GM23338 (cell line): ENCODE measurements at regions not wholly inside any gene's neighbourhood (a gene's known extent, or its start where the extent isn't known, plus 50 kb on each side); places are given as distances from the start of the nearest gene placed in this dataset.

Experiments used
- ATAC-seq: fragments of 200-7000 bp; cut with Tn5 transposase; 3 replicates; pipeline ENCODE4 v1.9.1; 2020
- DNase-seq: peaks from one replicate; pipeline ENCODE4 v3.0.0-alpha.2; 2015; ENCODE audit warnings: low spot score
- H2AFZ ChIP-seq: fragments of 200-600 bp; sonication (generic); 2 replicates; pipeline ENCODE4 v1.8.0; 2016; ENCODE audit warnings: antibody characterized with exemption, mild to moderate bottlenecking, moderate library complexity
- H3F3A ChIP-seq: fragments of 200-600 bp; sonication (generic); replicated peaks from 2 replicates; pipeline ENCODE4 v1.8.0; 2017; ENCODE audit warnings: antibody characterized with exemption, mixed run types, low read depth
- H3K27ac ChIP-seq: fragments of 200-600 bp; sonication (generic); 2 replicates; pipeline ENCODE4 v1.6.1; 2016; ENCODE audit warnings: low read depth
- H3K27me3 ChIP-seq: fragments of 200-600 bp; sonication (generic); 2 replicates; pipeline ENCODE4 v1.8.0; 2016; ENCODE audit warnings: mild to moderate bottlenecking, mixed run types, moderate library complexity; ENCODE audit not compliant: insufficient read depth
- H3K36me3 ChIP-seq: fragments of 200-600 bp; sonication (generic); 2 replicates; pipeline ENCODE4 v1.8.0; 2016; ENCODE audit warnings: mild to moderate bottlenecking; ENCODE audit not compliant: insufficient read depth
- H3K4me1 ChIP-seq: fragments of 200-600 bp; sonication (generic); 2 replicates; pipeline ENCODE4 v1.8.0; 2016; ENCODE audit warnings: mild to moderate bottlenecking, moderate library complexity; ENCODE audit not compliant: insufficient read depth
- H3K4me2 ChIP-seq: fragments of 200-600 bp; sonication (generic); 2 replicates; pipeline ENCODE4 v1.7.1; 2017; ENCODE audit warnings: mixed run types
- H3K4me3 ChIP-seq: fragments of 200-600 bp; sonication (generic); 2 replicates; pipeline ENCODE4 v1.6.1; 2016; ENCODE audit warnings: mixed run types
- H3K79me2 ChIP-seq: fragments of 200-600 bp; sonication (generic); replicated peaks from 2 replicates; pipeline ENCODE4 v1.8.0; 2017; ENCODE audit warnings: mild to moderate bottlenecking; ENCODE audit not compliant: insufficient read depth
- H3K9me2 ChIP-seq: fragments of 200-600 bp; sonication (generic); 2 replicates; pipeline ENCODE4 v1.8.0; 2017; ENCODE audit not compliant: insufficient read depth
- H4K20me1 ChIP-seq: fragments of 200-600 bp; sonication (generic); replicated peaks from 2 replicates; pipeline ENCODE4 v1.8.0; 2017; ENCODE audit warnings: mild to moderate bottlenecking; ENCODE audit not compliant: insufficient read depth
- H3K27ac Mint-ChIP-seq: 2 replicates; pipeline ENCODE4 v1.8.0; 2020; ENCODE audit warnings: inconsistent platforms, mild to moderate bottlenecking, moderate library complexity, mixed read lengths
- H3K27me3 Mint-ChIP-seq: 3 replicates; pipeline ENCODE4 v1.8.0; 2022; ENCODE audit warnings: low read depth, mild to moderate bottlenecking, moderate library complexity, mixed read lengths, inconsistent platforms; ENCODE audit not compliant: insufficient read depth, poor library complexity
- H3K36me3 Mint-ChIP-seq: 3 replicates; pipeline ENCODE4 v1.8.0; 2021; ENCODE audit warnings: low read depth, mild to moderate bottlenecking, inconsistent platforms, moderate library complexity, mixed read lengths
- H3K4me1 Mint-ChIP-seq: 3 replicates; pipeline ENCODE4 v1.8.0; 2020; ENCODE audit warnings: mild to moderate bottlenecking, inconsistent platforms, mixed read lengths
- H3K4me3 Mint-ChIP-seq: 3 replicates; pipeline ENCODE4 v1.8.0; 2021; ENCODE audit warnings: moderate library complexity, mild to moderate bottlenecking, inconsistent platforms, mixed read lengths
- H3K9me3 Mint-ChIP-seq: 3 replicates; pipeline ENCODE4 v1.8.0; 2020; ENCODE audit warnings: moderate library complexity, mild to moderate bottlenecking, inconsistent platforms, mixed read lengths
- CREB1 ChIP-seq: fragments of 250-450 bp; sonication (Bioruptor Pico); IDR thresholded peaks from 2 replicates; pipeline ENCODE4 v1.5.0; 2020; ENCODE audit warnings: low read depth, mild to moderate bottlenecking, moderate library complexity
- CTCF ChIP-seq, 2 experiments: fragments of 200-600 bp in 1 of 2; sonication (generic) in 1 of 2; conservative IDR thresholded peaks; 2 replicates each; pipeline versions ENCODE4 v1.5.1 to v1.6.1; 2016 to 2017; ENCODE audit warnings: antibody characterized with exemption in 2 of 2, low read depth in 2 of 2, mild to moderate bottlenecking in 2 of 2, moderate library complexity in 1 of 2
- ETS1 ChIP-seq: IDR thresholded peaks from 2 replicates; pipeline ENCODE4 v1.6.1; 2016; ENCODE audit warnings: antibody characterized with exemption
- EZH2 ChIP-seq: fragments of 200-600 bp; sonication (generic); IDR thresholded peaks from one replicate; pipeline ENCODE4 v1.8.0; 2017; ENCODE audit warnings: antibody characterized with exemption, mild to moderate bottlenecking, low read depth; ENCODE audit not compliant: unreplicated experiment
- EZH2phosphoT487 ChIP-seq: fragments of 200-600 bp; sonication (generic); IDR thresholded peaks from one replicate; pipeline ENCODE4 v1.8.1; 2018; ENCODE audit warnings: antibody characterized with exemption; ENCODE audit not compliant: unreplicated experiment
- JUNB ChIP-seq: IDR thresholded peaks from one replicate; pipeline ENCODE4 v1.6.1; 2016; ENCODE audit warnings: antibody characterized with exemption; ENCODE audit not compliant: unreplicated experiment
- NANOG ChIP-seq: IDR thresholded peaks from 2 replicates; pipeline ENCODE4 v1.6.1; 2016; ENCODE audit warnings: antibody characterized with exemption, borderline replicate concordance
- POLR2AphosphoS5 ChIP-seq: IDR thresholded peaks from 2 replicates; pipeline ENCODE4 v1.6.1; 2016; ENCODE audit warnings: antibody characterized with exemption, low read depth
- REST ChIP-seq: IDR thresholded peaks from one replicate; pipeline ENCODE4 v1.6.1; 2018; ENCODE audit warnings: antibody characterized with exemption; ENCODE audit not compliant: unreplicated experiment
- STAT1 ChIP-seq: IDR thresholded peaks from one replicate; pipeline ENCODE4 v1.6.1; 2016; ENCODE audit warnings: antibody characterized with exemption; ENCODE audit not compliant: unreplicated experiment
- ZNF114 ChIP-seq: fragments of 250-450 bp; sonication (Bioruptor Pico); IDR thresholded peaks from 2 replicates; pipeline ENCODE4 v1.5.0; 2020; ENCODE audit warnings: mild to moderate bottlenecking, moderate library complexity
- ZNF331 ChIP-seq: fragments of 250-450 bp; sonication (Bioruptor Pico); IDR thresholded peaks from 2 replicates; pipeline ENCODE4 v1.5.0; 2020; ENCODE audit warnings: low read depth, mild to moderate bottlenecking, moderate library complexity
- ZNF462 ChIP-seq: fragments of 250-450 bp; sonication (Bioruptor Pico); IDR thresholded peaks from 2 replicates; pipeline ENCODE4 v1.5.0; 2020; ENCODE audit warnings: mild to moderate bottlenecking, moderate library complexity

GRCh38 chrX:46072372-46072771 is 472.8 kb downstream of the ZNF674 start:
- Histone ChIP-seq H3K27ac (no peak overlapping the region), H3K36me3 (no peaks in the 10 kb centered on the region), H4K20me1 (no peaks in the 10 kb centered on the region), H3K27me3 (no peaks in the 10 kb centered on the region), H3K4me3 (no peak overlapping the region), H2AFZ (no peak overlapping the region), H3K9me2 (no peaks in the 10 kb centered on the region), H3F3A (no peaks in the 10 kb centered on the region), H3K79me2 (no peaks in the 10 kb centered on the region), H3K4me2 (no peak overlapping the region), H3K4me1 (no peaks in the 10 kb centered on the region)
- Mint-ChIP-seq H3K4me1 (no peaks in the 10 kb centered on the region), H3K27ac (no peak overlapping the region), H3K36me3 (no peaks in the 10 kb centered on the region), H3K9me3 (peaks cover 3% of the 10 kb centered on the region; the same call in 1 of the 3 replicates), H3K4me3 (no peak overlapping the region), H3K27me3 (no peaks in the 10 kb centered on the region)
- no peak for ATAC-seq
- no peak for DNase-seq
- TF ChIP-seq CTCF (conservative IDR thresholded peaks at IDR 0.05; ENCODE audit: low read depth in 2 of 2) (no peak), JUNB (no peak), EZH2phosphoT487 (no peak), ZNF331 (CRISPR knock-in tag) (no peak), EZH2 (no peak), ZNF462 (CRISPR knock-in tag) (no peak), NANOG (no peak), CREB1 (CRISPR knock-in tag) (no peak), STAT1 (no peak), REST (no peak), ZNF114 (CRISPR knock-in tag) (no peak), ETS1 (no peak), POLR2AphosphoS5 (no peak)
